ENCODE measurements at regions not wholly inside any gene's neighbourhood (a gene's known extent, or its start where the extent isn't known, plus 50 kb on each side); places are given as distances from the start of the nearest gene placed in this dataset.
"Not testable (repeated sequence)": the region's sequence is repeated elsewhere in the genome, so short reads cannot be mapped to it uniquely, and the experiment has no call there.

DNA sequence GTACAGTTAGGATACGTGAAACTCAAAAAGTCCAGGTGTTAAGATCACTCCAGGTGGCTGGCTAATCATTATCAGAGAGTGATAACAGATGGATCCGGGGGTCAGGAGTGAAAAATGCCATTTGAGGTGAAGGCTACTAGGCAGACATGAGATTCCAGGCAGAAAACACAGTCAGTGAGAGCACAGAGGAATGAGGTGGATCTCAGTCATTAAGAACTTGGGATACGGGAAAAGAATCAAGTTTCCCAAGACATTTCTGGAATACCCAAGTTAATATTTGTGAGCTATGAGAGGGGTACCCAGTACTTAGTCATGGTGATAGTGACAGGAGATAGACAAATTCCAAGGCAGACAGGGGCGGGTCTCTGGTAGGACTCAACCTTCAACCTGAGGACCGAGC is 94.6 kb upstream of the ALG10B start:
- Histone ChIP-seq H3K36me3 (ENCODE audit: control insufficient read depth in 2 of 2, extremely low read depth in 1 of 2, insufficient read depth in 2 of 2, low read length in 2 of 2) (no peaks in the 10 kb centered on the region), H3K9me1 (ENCODE audit: control insufficient read depth, extremely low read depth, insufficient read depth, low read length) (no peaks in the 10 kb centered on the region), H3K4me2 (ENCODE audit: control insufficient read depth, extremely low read depth, insufficient read depth, low read depth, low read length) (no peak overlapping the region), H3K9me3 (ENCODE audit: control insufficient read depth, low read depth, low read length) (no peaks in the 10 kb centered on the region), H2AFZ (ENCODE audit: control insufficient read depth, low read length) (no peak overlapping the region), H3K27ac (ENCODE audit: control insufficient read depth, insufficient read depth, low read length) (no peak overlapping the region), H3K4me3 (ENCODE audit: control insufficient read depth in 2 of 3, extremely low read depth in 1 of 3, insufficient read depth in 2 of 3, low read depth in 1 of 3, low read length in 3 of 3) (no peak overlapping the region), H3K27me3 (ENCODE audit: control insufficient read depth, extremely low read depth, insufficient read depth, low read length) (no peaks in the 10 kb centered on the region), H3K79me2 (ENCODE audit: control insufficient read depth, insufficient read depth, low read length) (no peaks in the 10 kb centered on the region), H3K4me1 (ENCODE audit: control insufficient read depth, extremely low read depth, insufficient read depth, low read length) (no peaks in the 10 kb centered on the region), H4K20me1 (ENCODE audit: control insufficient read depth, extremely low read depth, insufficient read depth, low read length) (no peaks in the 10 kb centered on the region), H3K9ac (ENCODE audit: control insufficient read depth, extremely low read depth, insufficient read depth, low read length) (no peak overlapping the region)
- FAIRE-seq: no peak
- dilution Hi-C loops (cut with MboI; ENCODE audit: extremely low pct_ligation_motif_present, low sequenced_read_pairs): no loop called here
- no peak for DNase-seq (ENCODE audit: low read depth, low spot score)
- TF ChIP-seq EZH2 (IDR thresholded peaks at IDR 0.05; ENCODE audit: low read length) (no peak), CTCF (optimal IDR thresholded peaks at IDR 0.05 in 1 of 3, IDR thresholded peaks at IDR 0.05 in 1 of 3, conservative IDR thresholded peaks at IDR 0.05 in 1 of 3; ENCODE audit: extremely low read depth in 1 of 3, insufficient read depth in 2 of 3, low read length in 3 of 3) (no peak)

GRCh38 chr12:38238328-38238727 is 78.2 kb upstream of the ALG10B start:
- not testable (repeated sequence) for DNase-seq (ENCODE audit: low read depth, low spot score)

GRCh38 chr12:38253778-38254177 is 62.8 kb upstream of the ALG10B start:
- H2AFZ ChIP-seq (ENCODE audit: control insufficient read depth, low read length): no peak overlapping the region
- H3K36me3 ChIP-seq (ENCODE audit: control insufficient read depth in 2 of 2, extremely low read depth in 1 of 2, insufficient read depth in 2 of 2, low read length in 2 of 2): no peaks in the 10 kb centered on the region
- H3K27ac ChIP-seq (ENCODE audit: control insufficient read depth, insufficient read depth, low read length): no peak overlapping the region
- FAIRE-seq (no peak), DNase-seq (ENCODE audit: low read depth, low spot score) (no peak)
- no peaks in the 10 kb centered on the region for H3K9me3 ChIP-seq (ENCODE audit: control insufficient read depth, low read depth, low read length)
- no peaks in the 10 kb centered on the region for H3K9me1 ChIP-seq (ENCODE audit: control insufficient read depth, extremely low read depth, insufficient read depth, low read length)
- H3K4me1 ChIP-seq (ENCODE audit: control insufficient read depth, extremely low read depth, insufficient read depth, low read length): no peaks in the 10 kb centered on the region
- TF ChIP-seq EZH2 (IDR thresholded peaks at IDR 0.05; ENCODE audit: low read length) (no peak), CTCF (optimal IDR thresholded peaks at IDR 0.05 in 1 of 3, IDR thresholded peaks at IDR 0.05 in 1 of 3, conservative IDR thresholded peaks at IDR 0.05 in 1 of 3; ENCODE audit: extremely low read depth in 1 of 3, insufficient read depth in 2 of 3, low read length in 3 of 3) (no peak)
- no peak overlapping the region for H3K4me3 ChIP-seq (ENCODE audit: control insufficient read depth in 2 of 3, extremely low read depth in 1 of 3, insufficient read depth in 2 of 3, low read depth in 1 of 3, low read length in 3 of 3)
- dilution Hi-C loops (cut with MboI; ENCODE audit: extremely low pct_ligation_motif_present, low sequenced_read_pairs): no loop called here
- no peak overlapping the region for H3K4me2 ChIP-seq (ENCODE audit: control insufficient read depth, extremely low read depth, insufficient read depth, low read depth, low read length)
- H3K27me3 ChIP-seq (ENCODE audit: control insufficient read depth, extremely low read depth, insufficient read depth, low read length): no peaks in the 10 kb centered on the region
- H3K79me2 ChIP-seq (ENCODE audit: control insufficient read depth, insufficient read depth, low read length): no peaks in the 10 kb centered on the region
- H3K9ac ChIP-seq (ENCODE audit: control insufficient read depth, extremely low read depth, insufficient read depth, low read length): no peak overlapping the region
- no peaks in the 10 kb centered on the region for H4K20me1 ChIP-seq (ENCODE audit: control insufficient read depth, extremely low read depth, insufficient read depth, low read length)

More at GRCh38 chr12:38238328-38238727, 78.2 kb upstream of the ALG10B start:
- H3K4me3 ChIP-seq (ENCODE audit: control insufficient read depth in 2 of 3, extremely low read depth in 1 of 3, insufficient read depth in 2 of 3, low read depth in 1 of 3, low read length in 3 of 3); H3K27ac ChIP-seq (ENCODE audit: control insufficient read depth, insufficient read depth, low read length); H3K9ac ChIP-seq (ENCODE audit: control insufficient read depth, extremely low read depth, insufficient read depth, low read length); H3K79me2 ChIP-seq (ENCODE audit: control insufficient read depth, insufficient read depth, low read length); FAIRE-seq; H2AFZ ChIP-seq (ENCODE audit: control insufficient read depth, low read length); H3K4me2 ChIP-seq (ENCODE audit: control insufficient read depth, extremely low read depth, insufficient read depth, low read depth, low read length); H4K20me1 ChIP-seq (ENCODE audit: control insufficient read depth, extremely low read depth, insufficient read depth, low read length); dilution Hi-C loops (cut with MboI; ENCODE audit: extremely low pct_ligation_motif_present, low sequenced_read_pairs); H3K4me1 ChIP-seq (ENCODE audit: control insufficient read depth, extremely low read depth, insufficient read depth, low read length); H3K9me3 ChIP-seq (ENCODE audit: control insufficient read depth, low read depth, low read length); H3K9me1 ChIP-seq (ENCODE audit: control insufficient read depth, extremely low read depth, insufficient read depth, low read length); H3K36me3 ChIP-seq (ENCODE audit: control insufficient read depth in 2 of 2, extremely low read depth in 1 of 2, insufficient read depth in 2 of 2, low read length in 2 of 2); H3K27me3 ChIP-seq (ENCODE audit: control insufficient read depth, extremely low read depth, insufficient read depth, low read length): not testable (repeated sequence)

Measured in keratinocyte (primary cell).